ENCODE measurements at regions not wholly inside any gene's neighbourhood (a gene's known extent, or its start where the extent isn't known, plus 50 kb on each side); places are given as distances from the start of the nearest gene placed in this dataset.
"Not testable (repeated sequence)": the region's sequence is repeated elsewhere in the genome, so short reads cannot be mapped to it uniquely, and the experiment has no call there.

DNA sequence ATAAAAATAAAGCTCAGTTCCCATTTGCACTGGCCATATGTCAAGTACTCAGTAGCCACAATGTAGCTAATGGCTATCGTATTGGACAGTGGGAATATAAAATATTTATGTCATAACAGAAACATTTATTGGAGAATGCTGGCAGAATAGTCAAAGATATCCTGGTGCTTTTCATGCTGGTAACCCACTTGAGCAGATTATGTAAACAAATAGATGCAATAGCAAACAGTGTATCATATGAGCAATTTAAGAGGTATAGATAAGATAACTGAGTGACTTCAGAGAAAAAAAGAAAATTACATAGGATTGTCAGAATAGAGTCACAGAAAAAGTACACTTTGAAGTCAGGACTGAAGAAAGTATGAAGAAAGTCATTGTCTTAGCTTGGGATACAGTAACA is 426.6 kb downstream of the NDFIP2 start:
- no peak for DNase-seq

DNA sequence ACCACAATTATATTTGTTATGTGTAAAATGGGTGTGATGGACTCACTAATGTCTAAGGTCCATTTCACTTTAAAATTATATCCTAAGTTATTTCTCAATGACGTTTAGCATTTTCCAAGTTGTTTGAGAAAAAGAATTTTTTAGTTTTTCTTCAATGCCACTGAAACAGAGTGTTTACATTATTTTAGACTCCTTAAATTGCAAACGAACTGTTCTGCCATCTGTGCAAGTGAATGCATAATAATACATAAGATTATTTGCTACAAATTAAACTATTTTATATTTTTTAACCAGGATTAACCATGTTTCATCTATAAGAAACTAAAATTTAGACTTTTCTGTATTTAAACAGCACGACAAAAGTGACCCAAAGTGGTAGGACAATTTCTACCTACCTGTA is 425.4 kb downstream of the NDFIP2 start:
- no peak for DNase-seq

DNA sequence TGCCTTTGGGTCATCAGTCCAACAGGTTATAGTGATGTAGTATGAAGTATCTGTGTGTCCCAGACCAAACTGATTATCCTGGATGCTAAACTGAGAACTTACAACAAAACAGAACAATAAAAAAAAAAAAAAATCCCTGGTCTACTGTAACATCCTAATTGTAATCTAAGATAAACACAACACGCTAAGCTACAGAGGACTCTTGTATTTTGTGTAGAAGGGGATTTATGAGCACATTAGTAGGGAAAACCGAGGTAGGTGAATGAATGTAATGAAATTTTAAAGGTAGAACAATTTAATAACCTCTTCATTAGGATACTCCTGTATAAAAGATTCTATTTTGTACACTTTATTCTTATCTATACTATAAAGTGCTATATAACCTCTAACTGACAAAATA is 424.1 kb downstream of the NDFIP2 start:
- no peak for DNase-seq

DNA sequence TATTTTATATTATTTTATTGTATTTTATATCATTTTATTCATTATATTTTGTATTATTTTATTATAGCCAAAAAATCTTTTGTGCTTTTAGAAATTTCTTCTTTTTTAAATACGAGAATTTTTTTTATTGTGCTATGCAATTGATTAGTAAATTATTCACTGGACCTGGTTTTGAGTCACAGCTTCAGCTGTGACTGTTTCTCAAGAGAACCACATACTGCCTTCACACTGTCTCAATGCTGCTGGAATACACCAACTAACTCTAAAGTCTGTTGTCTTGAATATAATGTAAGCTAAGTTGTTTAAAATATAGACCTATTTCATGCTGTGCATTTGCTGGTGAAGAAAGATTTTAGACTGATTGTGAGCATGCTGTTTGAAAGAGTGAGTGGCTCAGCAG is 423.6 kb downstream of the NDFIP2 start:
- DNase-seq = no peak

DNA sequence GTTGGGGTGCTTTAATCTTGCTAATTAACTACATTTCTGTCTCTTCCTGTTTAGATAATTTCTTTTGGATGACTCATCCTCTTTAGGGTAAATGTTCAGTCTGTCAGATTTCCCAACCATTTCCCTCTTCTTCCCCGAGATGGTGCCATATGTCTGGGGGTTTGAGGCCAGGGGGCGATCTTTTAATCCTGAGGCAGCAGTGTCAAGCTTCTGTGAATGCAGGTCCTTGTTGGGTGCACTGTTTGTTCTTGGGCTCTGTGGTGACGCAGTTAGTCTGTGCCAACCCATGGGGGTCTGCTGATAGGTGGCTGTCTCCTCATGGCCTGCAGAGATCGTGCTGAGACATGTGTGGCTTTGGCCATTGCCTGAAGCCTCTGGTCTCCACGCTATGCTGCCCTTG is 420.4 kb downstream of the NDFIP2 start:
- no peak for DNase-seq

DNA sequence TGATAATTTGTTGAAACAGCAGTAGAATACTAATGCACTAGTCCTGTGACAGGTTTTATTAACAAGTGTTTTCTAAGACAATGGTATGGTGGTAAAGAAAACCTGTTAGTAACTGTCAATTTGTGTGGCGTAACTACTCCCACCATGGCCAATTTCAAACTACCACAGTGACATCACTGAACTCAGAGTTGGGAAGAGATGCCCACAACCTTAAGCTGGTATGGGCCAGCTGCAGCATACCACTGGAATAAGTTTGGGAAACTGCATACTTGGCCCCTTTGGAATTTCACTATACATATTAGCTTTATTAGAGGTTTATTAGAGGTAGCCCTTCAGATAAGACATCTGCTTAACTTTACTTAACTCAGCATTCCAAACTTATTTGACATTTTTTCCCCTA is 419.4 kb downstream of the NDFIP2 start:
- no peak for DNase-seq

DNA sequence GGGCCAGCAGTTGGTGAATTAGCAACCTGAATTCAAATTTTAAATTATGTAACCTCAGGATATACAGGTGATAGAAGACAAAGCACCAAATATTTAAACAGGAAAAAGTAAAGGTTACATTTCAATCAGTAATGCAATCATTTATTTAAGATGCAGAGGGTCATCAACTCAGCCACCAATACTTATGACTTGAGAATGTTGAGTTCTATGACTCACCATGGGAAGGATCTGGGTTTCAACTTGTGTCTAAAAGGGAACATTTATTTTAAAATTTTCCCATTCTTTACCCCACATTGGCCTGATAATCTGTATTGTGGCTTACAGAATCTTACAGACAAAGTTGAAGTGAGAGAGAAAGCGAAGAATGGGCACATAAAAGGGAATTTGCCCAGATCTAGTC is 418.0 kb downstream of the NDFIP2 start:
- no peak for DNase-seq

DNA sequence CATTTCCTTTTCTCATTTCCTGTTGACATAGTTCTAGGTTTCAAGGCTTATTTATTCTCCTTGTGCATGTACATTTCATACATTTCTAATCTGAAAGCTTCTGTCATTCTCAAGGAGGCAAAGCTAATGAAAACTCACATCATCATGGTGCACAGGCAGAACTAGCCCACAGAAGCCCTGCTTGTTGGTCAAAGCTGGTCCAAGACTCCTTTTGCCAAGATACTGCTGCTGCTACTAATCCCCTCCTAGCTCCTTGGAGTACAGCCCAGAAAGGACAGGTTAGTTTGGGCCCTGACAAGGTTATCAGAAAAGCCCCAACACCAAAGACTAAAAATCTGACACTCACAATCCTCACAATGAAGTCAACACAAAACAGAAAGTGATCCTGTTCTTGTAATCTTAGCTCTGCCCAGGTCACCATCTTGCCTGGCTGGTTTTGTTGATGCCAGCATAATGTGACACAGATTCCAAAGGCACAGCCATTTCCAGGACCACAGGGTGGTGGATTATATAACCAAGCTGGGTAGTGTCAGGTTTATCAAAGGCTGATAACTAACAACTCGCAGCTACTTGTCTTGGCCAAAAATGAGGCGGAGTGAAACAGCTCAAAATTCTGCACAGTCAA is 417.4 kb downstream of the NDFIP2 start:
- no peak for DNase-seq

DNA sequence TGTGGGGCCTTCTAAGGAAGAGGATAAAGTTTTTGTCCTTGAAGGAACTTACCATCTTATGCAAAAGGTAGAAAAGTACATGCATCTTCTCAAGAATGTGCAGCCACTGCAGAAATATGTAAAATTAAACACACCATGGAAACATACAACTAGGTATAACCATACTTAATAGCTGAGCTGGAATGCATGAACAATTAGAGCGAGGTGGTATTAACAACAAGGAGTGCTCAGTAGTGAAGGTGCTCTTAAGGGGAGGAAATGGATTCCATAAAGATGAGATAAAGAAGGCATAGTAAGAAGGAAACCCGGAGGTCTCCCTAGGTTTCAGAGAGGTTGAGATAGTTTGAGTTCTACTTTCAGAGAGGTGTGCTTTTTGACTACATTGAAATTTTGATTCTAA is 415.9 kb downstream of the NDFIP2 start:
- DNase-seq = no peak

DNA sequence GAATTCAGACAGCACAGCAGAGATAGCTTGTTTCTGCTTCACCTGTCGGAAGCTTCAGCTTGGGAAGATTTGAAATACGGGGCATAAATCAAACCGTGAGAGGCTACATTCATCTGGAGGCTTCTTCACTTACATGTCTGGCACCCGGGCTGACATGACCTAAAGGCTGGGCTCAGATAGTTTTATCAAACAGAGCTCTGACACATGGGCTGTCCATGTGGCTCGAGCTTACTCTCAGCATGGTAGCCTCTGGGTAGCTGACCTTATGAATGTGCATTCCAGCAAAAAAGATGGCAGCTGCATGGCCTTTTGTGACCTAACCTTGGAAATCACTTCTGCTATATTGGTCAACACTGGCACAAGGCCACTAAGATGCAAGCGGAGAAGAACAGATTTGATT is 414.5 kb downstream of the NDFIP2 start:
- DNase-seq = no peak

DNA sequence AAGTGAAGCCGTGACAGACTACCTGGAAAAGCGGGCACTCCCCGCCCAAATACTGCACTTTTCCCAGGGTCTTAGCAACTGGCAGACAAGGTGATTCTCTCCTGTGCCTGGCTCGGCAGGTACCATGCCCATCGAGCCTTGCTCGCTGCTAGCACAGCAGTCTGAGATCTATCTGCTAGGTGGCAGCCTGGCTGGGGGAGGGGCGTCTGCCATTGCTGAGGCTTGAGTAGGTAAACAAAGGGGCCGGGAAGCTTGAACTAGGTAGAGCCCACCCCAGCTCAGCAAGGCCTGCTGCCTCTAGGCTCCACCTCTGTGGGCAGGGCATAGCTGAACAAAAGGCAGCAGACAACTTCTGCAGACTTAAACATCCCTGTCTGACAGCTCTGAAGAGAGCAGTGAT is 406.3 kb downstream of the NDFIP2 start:
- DNase-seq = not testable (repeated sequence)

DNA sequence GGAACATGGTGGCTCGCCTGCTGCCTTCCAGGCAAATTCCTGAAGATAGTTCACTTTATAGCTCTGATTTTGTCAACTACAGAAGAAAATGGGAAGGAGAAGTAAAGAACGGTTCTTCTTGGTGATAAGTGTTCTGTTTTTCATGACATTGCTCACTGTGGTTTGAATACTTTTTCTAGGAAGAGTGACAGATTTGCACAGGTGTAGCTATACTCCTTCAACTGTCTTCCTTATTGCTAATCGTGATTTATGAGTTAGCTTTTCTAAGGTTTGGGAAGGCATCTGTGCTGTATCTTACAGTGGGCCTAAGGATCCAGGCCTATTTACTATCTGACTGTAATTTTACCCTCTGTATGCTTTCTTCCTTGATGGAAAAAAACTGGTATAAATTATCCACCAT is 405.6 kb downstream of the NDFIP2 start:
- no peak for DNase-seq

DNA sequence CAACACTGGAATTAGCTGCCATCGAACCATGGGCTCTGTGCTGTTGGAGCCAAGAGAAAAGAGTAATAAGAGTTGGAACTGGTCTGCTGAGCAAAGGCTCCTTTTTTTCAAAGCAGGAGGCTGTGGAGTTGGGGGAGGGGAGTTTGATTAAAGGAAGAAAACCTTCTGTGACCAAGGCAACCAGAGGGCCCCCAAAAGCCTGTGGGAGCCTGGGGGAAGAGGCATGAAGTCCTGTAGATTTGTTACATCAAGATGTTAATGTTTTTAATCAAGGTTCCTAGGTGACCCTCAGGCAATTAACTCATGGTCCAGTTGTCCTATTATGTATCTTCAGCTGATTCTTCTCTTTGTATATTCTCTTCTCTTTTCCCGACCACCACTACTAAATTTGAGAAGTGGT is 403.9 kb downstream of the NDFIP2 start:
- DNase-seq = no peak

DNA sequence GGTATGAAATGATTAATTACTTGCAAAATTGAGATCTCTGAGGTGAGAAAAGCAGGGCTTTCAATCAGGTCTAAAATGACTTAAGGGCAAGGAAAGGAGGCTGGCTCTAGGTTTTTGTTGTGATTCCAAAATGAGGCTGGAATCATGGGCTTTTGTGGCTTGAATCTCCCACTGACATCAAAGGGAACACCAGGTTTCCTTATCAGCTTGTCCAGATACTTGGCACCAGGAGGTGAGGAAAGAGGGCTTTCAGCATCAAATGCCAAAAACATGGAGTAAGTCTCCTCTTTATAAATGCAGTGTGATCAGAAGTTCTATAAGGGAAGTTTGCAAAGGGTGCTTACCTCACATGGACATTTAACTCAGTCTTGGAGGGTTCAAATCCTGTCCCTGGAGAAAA is 402.3 kb downstream of the NDFIP2 start:
- DNase-seq = no peak

DNA sequence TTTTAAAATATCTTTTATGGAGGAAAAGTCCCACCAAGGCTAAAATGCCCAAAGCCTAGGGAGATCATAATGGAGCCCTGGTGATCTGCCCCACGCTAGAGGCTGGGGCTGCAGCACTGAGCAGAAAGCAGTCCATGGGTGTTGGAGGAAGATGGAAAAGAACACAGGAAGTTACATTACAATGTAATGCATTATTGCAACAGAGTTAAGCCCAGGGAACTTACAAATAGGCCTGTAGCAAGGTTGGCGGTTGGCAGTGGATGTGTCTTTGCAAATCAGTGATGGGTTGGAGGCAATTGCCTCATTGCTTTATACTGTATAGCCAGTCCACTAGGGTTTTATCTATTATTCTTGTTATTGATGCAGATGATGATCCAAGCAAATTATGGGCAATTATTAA is 399.9 kb downstream of the NDFIP2 start:
- DNase-seq = peak in 1 of 2 donors; percentile 4

DNA sequence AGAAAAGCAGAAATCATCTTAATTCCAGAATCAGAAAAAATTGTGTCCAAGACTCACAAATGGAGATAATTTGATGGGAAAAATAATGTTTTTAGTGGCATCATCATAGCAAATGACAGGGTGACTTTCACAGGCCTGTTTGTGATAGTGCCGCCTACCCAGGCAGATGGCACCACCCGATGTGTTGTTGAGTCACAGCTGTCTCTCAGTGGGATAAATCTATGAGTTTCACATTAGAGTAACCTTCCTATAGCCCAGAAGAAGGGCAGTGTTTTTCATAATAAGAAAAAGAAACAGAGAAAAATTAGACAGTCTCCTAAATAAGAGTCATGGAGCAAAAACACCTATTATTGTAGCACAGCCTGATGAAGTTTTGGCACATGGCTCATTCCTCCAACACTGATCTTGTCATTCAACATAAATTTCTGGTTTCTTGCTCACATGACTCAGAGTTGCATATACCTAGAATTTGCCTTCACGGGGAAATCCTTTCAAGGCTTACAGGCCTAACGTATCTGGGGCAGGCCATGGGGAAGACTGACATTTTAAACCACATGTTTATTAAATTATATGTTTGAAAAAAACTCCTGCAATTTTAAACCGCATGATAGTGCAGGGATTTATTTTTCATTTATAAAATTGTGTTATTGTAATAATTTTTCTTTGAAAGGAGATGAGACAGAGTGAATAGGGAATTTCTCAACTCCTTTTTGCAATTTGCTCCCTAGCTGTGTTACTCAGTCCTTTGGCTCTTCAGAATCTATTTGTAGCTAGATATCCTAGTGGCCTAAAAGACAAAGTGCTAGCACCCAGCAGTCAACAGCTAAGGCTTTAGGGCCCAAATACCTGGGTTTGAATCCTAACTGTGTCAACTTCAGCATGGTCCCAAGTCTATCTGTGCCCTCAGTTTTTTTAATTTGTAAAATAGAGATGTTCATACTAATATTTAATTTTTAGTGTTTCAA is 393.7 kb downstream of the NDFIP2 start:
- DNase-seq = no peak

DNA sequence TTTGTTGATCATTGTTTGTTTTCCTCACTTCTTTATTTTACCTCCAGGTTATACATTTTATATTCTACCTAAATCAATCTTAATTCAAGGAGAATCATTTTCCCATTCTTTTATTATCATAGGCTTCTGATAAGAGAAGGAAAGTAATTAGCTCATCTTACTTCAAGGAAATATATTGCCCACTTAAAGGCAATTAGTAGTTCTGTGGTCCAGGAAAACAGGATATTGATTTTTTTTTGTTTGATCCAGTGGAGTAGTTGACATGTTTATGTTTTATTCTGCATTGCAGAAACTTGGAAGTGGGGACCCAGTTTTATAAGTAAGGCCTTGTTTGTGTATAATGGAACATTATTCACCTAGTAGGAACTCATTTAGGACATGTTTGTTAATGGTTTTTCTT is 390.6 kb downstream of the NDFIP2 start:
- no peak for DNase-seq

DNA sequence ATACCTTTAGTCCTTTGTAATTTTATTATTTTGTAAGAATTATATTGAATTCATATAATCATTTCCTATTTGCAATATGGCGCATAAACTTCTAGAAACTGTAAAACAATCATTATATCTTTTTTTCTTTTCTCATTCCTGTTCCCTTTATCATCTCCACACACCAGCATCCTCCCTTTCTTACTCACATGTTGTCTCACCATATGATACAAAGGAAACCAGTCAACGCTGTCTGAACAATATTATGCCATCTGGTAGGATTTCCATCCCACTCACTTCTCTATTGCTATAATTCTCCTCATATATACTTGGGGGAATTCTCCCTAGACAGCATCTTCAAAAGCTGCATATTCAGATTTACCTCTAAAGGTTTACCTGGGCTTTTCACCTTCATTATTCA is 389.8 kb downstream of the NDFIP2 start:
- no peak for DNase-seq

DNA sequence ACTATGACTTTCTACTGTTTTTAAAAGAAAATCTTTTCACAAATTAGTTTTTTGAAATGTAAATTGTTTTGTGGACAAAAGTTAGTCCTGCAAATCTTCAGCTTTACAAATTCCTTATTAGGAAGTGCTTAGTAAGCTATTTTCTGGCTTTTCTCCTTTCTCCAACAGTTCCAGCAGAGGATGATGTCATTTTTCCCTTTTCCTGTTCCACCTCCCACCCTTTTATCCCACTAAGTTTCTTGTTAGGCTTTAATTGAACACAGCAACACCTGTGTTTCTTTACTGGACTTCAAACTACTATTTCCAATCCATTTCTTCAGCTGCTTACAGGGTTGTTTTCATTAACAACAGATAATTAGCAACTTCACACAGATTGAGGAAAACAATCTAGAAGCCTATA is 389.2 kb downstream of the NDFIP2 start:
- no peak for DNase-seq

DNA sequence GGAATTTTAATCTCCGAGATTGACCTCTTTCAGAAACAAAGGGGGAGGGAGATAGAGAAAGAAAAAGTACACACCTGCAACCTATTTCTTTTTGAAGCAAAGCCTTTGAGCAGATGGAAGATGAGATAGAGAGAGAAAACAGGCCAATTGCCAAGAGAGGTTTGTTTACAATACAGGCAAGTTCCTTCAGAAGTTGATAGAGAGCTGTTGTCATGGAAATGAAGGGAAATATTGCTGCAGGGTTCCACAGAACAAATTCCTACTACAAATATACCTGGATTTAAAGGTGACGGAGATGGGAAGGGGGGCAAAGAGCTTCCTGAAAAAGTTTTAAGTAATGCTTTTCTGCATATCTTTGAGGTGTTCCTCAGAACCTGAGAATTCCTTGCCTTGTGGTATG is 388.4 kb downstream of the NDFIP2 start:
- DNase-seq = no peak

DNA sequence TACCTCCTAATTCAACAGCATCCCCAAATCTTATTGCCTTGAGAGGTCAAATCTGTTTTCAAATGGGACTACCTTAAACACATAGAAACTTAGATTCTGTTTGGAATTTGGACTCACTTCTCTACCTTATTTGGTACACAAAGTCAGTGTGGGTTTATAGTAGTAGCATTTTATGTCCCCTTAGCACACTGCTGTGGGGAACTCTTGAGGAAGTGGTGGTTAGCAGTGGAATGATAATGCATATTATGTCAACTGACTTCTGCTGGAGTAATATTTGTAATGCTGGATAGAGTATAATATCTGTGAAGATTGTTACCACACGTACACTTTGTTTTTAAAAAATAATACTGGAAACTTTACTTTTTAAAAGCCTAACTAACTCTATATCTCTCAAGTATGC is 386.3 kb downstream of the NDFIP2 start:
- no peak for DNase-seq

DNA sequence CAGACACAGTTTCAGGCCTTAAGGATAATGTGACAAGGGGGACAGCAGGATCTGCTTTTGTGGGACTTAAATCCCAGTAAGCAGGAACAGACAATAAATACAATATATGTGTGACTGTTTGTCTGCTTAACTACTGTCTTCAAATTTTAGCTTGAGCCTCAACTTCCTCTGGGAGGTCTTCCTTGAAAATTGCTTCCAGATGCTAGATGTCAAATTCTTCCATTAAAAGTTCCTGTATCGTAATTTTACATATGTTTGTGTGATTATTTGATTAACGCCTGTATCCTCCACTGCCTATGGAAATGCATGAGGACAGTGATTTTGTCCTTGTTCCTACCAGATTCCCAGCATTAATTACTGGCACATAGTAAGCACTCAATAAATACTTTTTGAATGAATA is 385.5 kb downstream of the NDFIP2 start:
- no peak for DNase-seq

DNA sequence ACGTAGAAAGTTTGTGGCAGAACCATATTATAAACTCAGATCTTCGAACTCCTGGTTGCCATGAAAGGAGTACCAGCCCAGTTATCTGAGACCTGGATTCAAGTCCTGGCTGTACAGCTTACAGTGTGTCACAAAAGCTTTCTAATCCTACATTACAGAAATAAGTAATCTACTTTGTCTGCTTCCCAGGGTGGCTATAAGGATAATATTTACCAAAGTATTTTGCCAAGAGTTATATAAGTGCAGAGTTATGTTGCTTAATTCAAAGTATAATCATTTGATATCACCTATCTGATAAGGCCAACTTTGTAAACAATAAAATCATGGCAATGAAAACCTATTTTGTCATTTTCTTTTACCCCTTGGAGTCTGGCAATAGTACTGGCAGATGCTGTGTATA is 381.6 kb downstream of the NDFIP2 start:
- DNase-seq = no peak

DNA sequence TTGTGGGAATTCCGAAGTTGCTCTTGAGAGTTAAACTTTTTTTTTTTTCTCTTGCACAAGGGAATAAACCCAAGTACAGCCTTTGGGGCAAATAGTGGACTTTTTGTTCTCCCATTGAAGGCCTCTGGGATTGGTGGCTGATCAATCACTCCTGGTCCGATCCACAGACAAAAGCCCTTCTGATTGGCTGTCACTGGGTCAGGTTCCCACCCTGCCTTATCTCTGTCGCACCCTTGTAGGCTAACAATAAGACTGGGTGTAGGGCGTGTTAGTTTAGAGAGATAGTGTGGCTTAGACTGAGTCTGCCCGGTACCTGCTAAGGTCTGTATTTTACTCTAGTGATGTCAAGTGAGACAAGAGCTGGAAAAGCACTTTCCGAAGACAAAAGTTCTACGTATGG is 380.8 kb downstream of the NDFIP2 start:
- DNase-seq = no peak

DNA sequence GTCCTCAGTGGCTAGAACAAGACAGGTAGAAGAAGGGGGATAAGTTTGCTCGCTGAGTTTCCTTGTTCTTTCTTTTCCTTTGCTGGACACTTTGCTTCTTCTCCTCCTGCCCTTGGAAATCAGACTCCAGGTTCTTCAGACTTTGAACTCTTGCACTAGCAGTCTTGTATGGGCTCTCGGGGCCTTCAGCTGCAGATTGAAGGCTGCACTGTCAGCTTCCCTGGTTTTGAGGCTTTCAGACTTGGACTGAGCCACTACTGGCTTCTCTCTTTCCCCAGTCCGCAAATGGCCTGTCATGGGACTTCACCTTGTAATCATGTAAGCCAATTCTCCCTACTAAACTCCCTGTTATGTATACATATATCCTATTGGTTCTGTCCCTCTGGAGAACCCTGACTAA is 379.8 kb downstream of the NDFIP2 start:
- no peak for DNase-seq

Data from CD4-positive, alpha-beta T cell treated with Interferon alpha-2 for 1 hour (primary cell).